Keratinocyte (primary cell): ENCODE measurements at regions not wholly inside any gene's neighbourhood (a gene's known extent, or its start where the extent isn't known, plus 50 kb on each side); places are given as distances from the start of the nearest gene placed in this dataset.

Source experiments
- DNase-seq: peaks from one replicate; pipeline ENCODE4 v3.0.0-alpha.2; 2011; ENCODE audit warnings: low read depth, missing footprints, low spot score
- FAIRE-seq: peaks from 2 replicates; lab custom pipeline; 2011; peaks lifted over from hg19 to GRCh38; lab: Jason Lieb, UNC
- H2AFZ ChIP-seq: 2 replicates; pipeline ENCODE4 v1.6.0; 2012; ENCODE audit warnings: low read length, control low read depth, inconsistent platforms; ENCODE audit not compliant: control insufficient read depth
- H3K27ac ChIP-seq: 2 replicates; pipeline ENCODE4 v1.5.1; 2011; ENCODE audit warnings: low read length; ENCODE audit not compliant: control insufficient read depth, insufficient read depth
- H3K27me3 ChIP-seq: 3 replicates; pipeline ENCODE4 v1.6.0; 2011; ENCODE audit warnings: low read length; ENCODE audit not compliant: control insufficient read depth, insufficient read depth; ENCODE audit errors: extremely low read depth
- H3K36me3 ChIP-seq, 2 experiments: 2 replicates in 1 of 2; 3 replicates in 1 of 2; pipeline ENCODE4 v1.5.1; 2011; ENCODE audit warnings: low read length in 2 of 2, mild to moderate bottlenecking in 1 of 2; ENCODE audit not compliant: control insufficient read depth in 2 of 2, insufficient read depth in 2 of 2; ENCODE audit errors: extremely low read depth in 1 of 2
- H3K4me1 ChIP-seq: 3 replicates; pipeline ENCODE4 v1.5.1; 2011; ENCODE audit warnings: low read length; ENCODE audit not compliant: control insufficient read depth, insufficient read depth; ENCODE audit errors: extremely low read depth
- H3K4me2 ChIP-seq: 3 replicates; pipeline ENCODE4 v1.6.0; 2011; ENCODE audit warnings: low read depth, low read length; ENCODE audit not compliant: control insufficient read depth, insufficient read depth; ENCODE audit errors: extremely low read depth
- H3K4me3 ChIP-seq, 3 experiments: fragments of 200-600 bp in 1 of 3; sonication (generic) in 1 of 3; 2 replicates in 2 of 3; 3 replicates in 1 of 3; pipeline ENCODE4 v1.5.1; 2011 to 2016; ENCODE audit warnings: low read length in 3 of 3, mild to moderate bottlenecking in 3 of 3, control low read depth in 2 of 3, inconsistent platforms in 1 of 3, low read depth in 1 of 3, mixed read lengths in 1 of 3, mixed run types in 1 of 3, moderate library complexity in 1 of 3; ENCODE audit not compliant: control insufficient read depth in 2 of 3, insufficient read depth in 2 of 3; ENCODE audit errors: extremely low read depth in 1 of 3
- H3K79me2 ChIP-seq: 2 replicates; pipeline ENCODE4 v1.6.0; 2012; ENCODE audit warnings: low read length; ENCODE audit not compliant: control insufficient read depth, insufficient read depth
- H3K9ac ChIP-seq: 3 replicates; pipeline ENCODE4 v1.6.0; 2011; ENCODE audit warnings: low read length; ENCODE audit not compliant: control insufficient read depth, insufficient read depth; ENCODE audit errors: extremely low read depth
- H3K9me1 ChIP-seq: 3 replicates; pipeline ENCODE4 v1.6.0; 2011; ENCODE audit warnings: low read length; ENCODE audit not compliant: control insufficient read depth, insufficient read depth; ENCODE audit errors: extremely low read depth
- H3K9me3 ChIP-seq: 2 replicates; pipeline ENCODE4 v1.5.1; 2012; ENCODE audit warnings: low read depth, low read length; ENCODE audit not compliant: control insufficient read depth
- H4K20me1 ChIP-seq: 3 replicates; pipeline ENCODE4 v1.6.0; 2011; ENCODE audit warnings: low read length; ENCODE audit not compliant: control insufficient read depth, insufficient read depth; ENCODE audit errors: extremely low read depth
- EZH2 ChIP-seq: IDR thresholded peaks from one replicate; pipeline ENCODE4 v1.6.1; 2012; ENCODE audit warnings: inconsistent platforms, mild to moderate bottlenecking, low read length, moderate library complexity
- dilution Hi-C: fragments of 300-500 bp; cut with MboI; formaldehyde crosslinking; loops from one replicate; pipeline ENCODE4 v1.7.0; 2020; ENCODE audit warnings: low sequenced_read_pairs; ENCODE audit not compliant: extremely low pct_ligation_motif_present
- TF ChIP-seq, protein P1 (sequence below), 3 experiments: IDR thresholded peaks in 1 of 3; conservative IDR thresholded peaks in 1 of 3; optimal IDR thresholded peaks in 1 of 3; 2 replicates in 2 of 3; 3 replicates in 1 of 3; pipeline versions ENCODE3 to v1.5.1; 2011; ENCODE audit warnings: low read length in 3 of 3, mild to moderate bottlenecking in 3 of 3, moderate library complexity in 2 of 3, control low read depth in 1 of 3, inconsistent platforms in 1 of 3; ENCODE audit not compliant: insufficient read depth in 2 of 3; ENCODE audit errors: extremely low read depth in 1 of 3

DNA sequence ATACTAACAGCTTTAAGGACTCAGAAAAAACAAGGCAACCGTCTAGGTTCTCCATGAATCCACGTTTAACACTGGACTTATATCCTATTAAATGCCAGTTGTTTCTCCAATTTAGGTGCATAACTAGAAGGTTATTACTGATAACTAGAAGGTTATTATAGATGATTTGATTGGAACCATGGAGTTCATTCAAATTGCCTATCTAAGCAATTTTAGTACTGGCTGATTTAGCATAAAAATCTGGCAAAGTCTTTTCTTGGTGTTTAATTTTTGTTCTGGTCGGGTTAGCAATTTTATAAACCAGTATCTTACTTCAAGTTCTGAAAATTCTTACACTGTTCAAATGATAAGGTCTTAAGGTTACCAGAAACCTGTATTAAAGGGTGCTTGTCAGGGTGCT, 672.8 kb upstream of the GNPDA2 start:
- TF ChIP-seq EZH2 = no peak
- TF ChIP-seq, protein P1, sequence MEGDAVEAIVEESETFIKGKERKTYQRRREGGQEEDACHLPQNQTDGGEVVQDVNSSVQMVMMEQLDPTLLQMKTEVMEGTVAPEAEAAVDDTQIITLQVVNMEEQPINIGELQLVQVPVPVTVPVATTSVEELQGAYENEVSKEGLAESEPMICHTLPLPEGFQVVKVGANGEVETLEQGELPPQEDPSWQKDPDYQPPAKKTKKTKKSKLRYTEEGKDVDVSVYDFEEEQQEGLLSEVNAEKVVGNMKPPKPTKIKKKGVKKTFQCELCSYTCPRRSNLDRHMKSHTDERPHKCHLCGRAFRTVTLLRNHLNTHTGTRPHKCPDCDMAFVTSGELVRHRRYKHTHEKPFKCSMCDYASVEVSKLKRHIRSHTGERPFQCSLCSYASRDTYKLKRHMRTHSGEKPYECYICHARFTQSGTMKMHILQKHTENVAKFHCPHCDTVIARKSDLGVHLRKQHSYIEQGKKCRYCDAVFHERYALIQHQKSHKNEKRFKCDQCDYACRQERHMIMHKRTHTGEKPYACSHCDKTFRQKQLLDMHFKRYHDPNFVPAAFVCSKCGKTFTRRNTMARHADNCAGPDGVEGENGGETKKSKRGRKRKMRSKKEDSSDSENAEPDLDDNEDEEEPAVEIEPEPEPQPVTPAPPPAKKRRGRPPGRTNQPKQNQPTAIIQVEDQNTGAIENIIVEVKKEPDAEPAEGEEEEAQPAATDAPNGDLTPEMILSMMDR (optimal IDR thresholded peaks at IDR 0.05 in 1 of 3, IDR thresholded peaks at IDR 0.05 in 1 of 3, conservative IDR thresholded peaks at IDR 0.05 in 1 of 3; ENCODE audit: extremely low read depth in 1 of 3, insufficient read depth in 2 of 3, low read length in 3 of 3) = no peak
- Histone ChIP-seq H3K79me2 (no peaks in the 10 kb centered on the region), H3K9me1 (no peaks in the 10 kb centered on the region), H3K36me3 (no peaks in the 10 kb centered on the region), H3K4me3 (no peak overlapping the region), H3K27me3 (no peaks in the 10 kb centered on the region), H3K4me2 (no peak overlapping the region), H3K27ac (no peak overlapping the region), H2AFZ (no peak overlapping the region), H4K20me1 (no peaks in the 10 kb centered on the region), H3K9ac (no peak overlapping the region), H3K9me3 (no peaks in the 10 kb centered on the region), H3K4me1 (no peaks in the 10 kb centered on the region)
- DNase-seq = no peak
- FAIRE-seq = no peak
- dilution Hi-C loops = no loop called here

DNA sequence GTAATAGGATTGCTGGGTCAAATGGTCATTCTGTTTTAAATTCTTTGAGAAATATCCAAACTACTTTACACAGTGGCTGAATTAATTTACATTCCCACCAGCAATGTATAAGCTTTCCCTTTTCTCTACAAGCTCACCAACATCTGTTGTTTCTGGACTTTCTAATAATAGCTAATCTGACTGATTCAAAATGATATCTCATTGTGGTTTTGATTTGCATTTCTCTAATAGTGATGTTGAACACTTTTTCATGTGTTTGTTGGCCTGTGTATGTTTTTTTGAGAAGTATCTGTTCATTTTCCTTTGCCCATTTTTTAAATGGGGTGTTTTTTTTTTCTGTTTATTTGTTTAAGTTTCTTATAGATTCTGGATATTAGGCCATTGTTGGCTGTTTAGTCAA, 659.0 kb upstream of the GNPDA2 start:
- H3K4me1 ChIP-seq = no peaks in the 10 kb centered on the region
- dilution Hi-C loops = no loop called here
- H3K27ac ChIP-seq = no peak overlapping the region
- H3K9me3 ChIP-seq = no peaks in the 10 kb centered on the region
- H3K4me2 ChIP-seq = no peak overlapping the region
- H3K27me3 ChIP-seq = no peaks in the 10 kb centered on the region
- H3K79me2 ChIP-seq = no peaks in the 10 kb centered on the region
- no peak overlapping the region for H3K4me3 ChIP-seq
- no peaks in the 10 kb centered on the region for H3K9me1 ChIP-seq
- FAIRE-seq (no peak), DNase-seq (no peak)
- H4K20me1 ChIP-seq = no peaks in the 10 kb centered on the region
- TF ChIP-seq, protein P1 (optimal IDR thresholded peaks at IDR 0.05 in 1 of 3, IDR thresholded peaks at IDR 0.05 in 1 of 3, conservative IDR thresholded peaks at IDR 0.05 in 1 of 3; ENCODE audit: extremely low read depth in 1 of 3, insufficient read depth in 2 of 3, low read length in 3 of 3) = no peak
- TF ChIP-seq EZH2 = no peak
- H3K9ac ChIP-seq = no peak overlapping the region
- no peak overlapping the region for H2AFZ ChIP-seq
- no peaks in the 10 kb centered on the region for H3K36me3 ChIP-seq
